WTC11 (cell line): ENCODE measurements at regions not wholly inside any gene's neighbourhood (a gene's known extent, or its start where the extent isn't known, plus 50 kb on each side); places are given as distances from the start of the nearest gene placed in this dataset.

Experiments used
- ATAC-seq: fragments of 200-7000 bp; cut with Tn5 transposase; 2 replicates; pipeline ENCODE4 v1.10.0; 2021; ENCODE audit warnings: mild to moderate bottlenecking, moderate library complexity
- CTCF ChIA-PET: fragments of 300-600 bp; sonication (Branson Sonifier 250); formaldehyde crosslinking; loops from one replicate; lab custom pipeline; 2021; ENCODE audit warnings: antibody characterized with exemption; lab: Charles Lee
- POLR2A ChIA-PET: fragments of 350-600 bp; sonication (Branson Sonifier 250); formaldehyde crosslinking; loops from one replicate; lab custom pipeline; 2021; ENCODE audit warnings: antibody characterized with exemption; lab: Charles Lee
- DNase-seq: peaks from one replicate; pipeline ENCODE4 v3.0.0; 2021; ENCODE audit warnings: low spot score
- H3K27ac Mint-ChIP-seq: 2 replicates; pipeline ENCODE4 v1.8.0; 2021; ENCODE audit warnings: mixed read lengths
- H3K27me3 Mint-ChIP-seq: 2 replicates; pipeline ENCODE4 v1.8.0; 2021; ENCODE audit warnings: low read depth, mild to moderate bottlenecking, moderate library complexity, mixed read lengths
- H3K36me3 Mint-ChIP-seq: 2 replicates; pipeline ENCODE4 v1.8.0; 2021; ENCODE audit warnings: mixed read lengths
- H3K4me1 Mint-ChIP-seq: 2 replicates; pipeline ENCODE4 v1.8.0; 2022; ENCODE audit warnings: mixed read lengths
- H3K4me3 Mint-ChIP-seq: 2 replicates; pipeline ENCODE4 v1.8.0; 2021; ENCODE audit warnings: mild to moderate bottlenecking, moderate library complexity, mixed read lengths
- H3K9me3 Mint-ChIP-seq: 2 replicates; pipeline ENCODE4 v1.8.0; 2021; ENCODE audit warnings: mixed read lengths
- IRF2 ChIP-seq: sonication (generic); formaldehyde crosslinking; IDR thresholded peaks from 2 replicates; pipeline ENCODE4 v1.8.0; 2022; ENCODE audit warnings: low read depth, missing genetic modification reagents, borderline replicate concordance
- JUN ChIP-seq: sonication (generic); formaldehyde crosslinking; IDR thresholded peaks from 2 replicates; pipeline ENCODE4 v1.8.0; 2023; ENCODE audit warnings: mild to moderate bottlenecking, missing genetic modification reagents
- PRRX2 ChIP-seq: fragments of 250-450 bp; sonication (Bioruptor Pico); IDR thresholded peaks from 2 replicates; pipeline ENCODE4 v1.8.0; 2021; ENCODE audit warnings: mild to moderate bottlenecking
- SMAD3 ChIP-seq: sonication (generic); formaldehyde crosslinking; IDR thresholded peaks from 2 replicates; pipeline ENCODE4 v1.8.0; 2022; ENCODE audit warnings: missing genetic modification reagents, mild to moderate bottlenecking, borderline replicate concordance
- SMAD4 ChIP-seq: sonication (generic); formaldehyde crosslinking; IDR thresholded peaks from 2 replicates; pipeline ENCODE4 v1.8.0; 2022; ENCODE audit warnings: mild to moderate bottlenecking, missing genetic modification reagents
- TCF7 ChIP-seq: sonication (generic); formaldehyde crosslinking; IDR thresholded peaks from 2 replicates; pipeline ENCODE4 v1.8.0; 2022; ENCODE audit warnings: mild to moderate bottlenecking, low read depth, missing genetic modification reagents, moderate library complexity
- ZNF219 ChIP-seq: sonication (generic); formaldehyde crosslinking; IDR thresholded peaks from 2 replicates; pipeline ENCODE4 v1.8.0; 2023; ENCODE audit warnings: missing genetic modification reagents, mild to moderate bottlenecking, borderline replicate concordance
- ZNF416 ChIP-seq: fragments of 250-450 bp; sonication (Bioruptor Pico); IDR thresholded peaks from 2 replicates; pipeline ENCODE4 v1.9.0; 2021; ENCODE audit warnings: mild to moderate bottlenecking, inconsistent platforms
- ZNF423 ChIP-seq: fragments of 250-450 bp; sonication (Bioruptor Pico); IDR thresholded peaks from 2 replicates; pipeline ENCODE4 v2.1.2; 2022; ENCODE audit warnings: mild to moderate bottlenecking, moderate library complexity
- TF ChIP-seq, protein P1 (sequence below): fragments of 250-450 bp; sonication (Bioruptor Pico); IDR thresholded peaks from 2 replicates; pipeline ENCODE4 v2.1.2; 2022; ENCODE audit warnings: mild to moderate bottlenecking, moderate library complexity
- TF ChIP-seq, protein P2 (sequence below): sonication (generic); formaldehyde crosslinking; IDR thresholded peaks from 2 replicates; pipeline ENCODE4 v1.8.0; 2022; ENCODE audit warnings: mild to moderate bottlenecking, missing genetic modification reagents
- TF ChIP-seq, protein P3 (sequence below): fragments of 250-450 bp; sonication (Bioruptor Pico); IDR thresholded peaks from 2 replicates; pipeline ENCODE4 v1.9.0; 2021; ENCODE audit warnings: mild to moderate bottlenecking
- TF ChIP-seq, protein P4 (sequence below): sonication (generic); formaldehyde crosslinking; IDR thresholded peaks from 2 replicates; pipeline ENCODE4 v1.8.1; 2023; ENCODE audit warnings: mild to moderate bottlenecking, missing genetic modification reagents, moderate library complexity
- TF ChIP-seq, protein P5 (sequence below): sonication (generic); formaldehyde crosslinking; conservative IDR thresholded peaks from 2 replicates; pipeline ENCODE4 v1.8.1; 2022; ENCODE audit warnings: mild to moderate bottlenecking, missing genetic modification reagents
- TF ChIP-seq, protein P6 (sequence below): sonication (generic); formaldehyde crosslinking; IDR thresholded peaks from 2 replicates; pipeline ENCODE4 v1.8.1; 2022; ENCODE audit warnings: mild to moderate bottlenecking, missing genetic modification reagents, moderate library complexity, borderline replicate concordance

DNA sequence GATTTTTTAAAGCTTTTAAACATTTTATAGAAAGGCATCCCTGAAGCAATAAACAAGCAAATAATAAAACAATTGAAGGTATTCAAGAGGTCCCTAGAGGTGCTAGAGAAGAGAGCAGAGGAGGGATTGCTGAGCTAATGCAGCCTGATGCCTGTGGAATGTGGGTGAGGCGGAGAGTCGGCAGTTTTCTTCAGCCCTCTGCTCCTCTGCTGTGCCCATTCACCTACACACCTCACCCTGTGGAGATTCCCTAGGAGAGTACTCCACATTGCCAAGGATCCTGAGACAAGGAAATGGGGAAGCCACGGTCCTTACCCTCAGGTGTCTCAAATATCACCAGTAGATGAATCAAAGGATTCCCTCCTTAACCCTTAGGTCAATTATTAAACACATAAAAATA lies 199.8 kb upstream of the POU3F2 start:
- DNase-seq = peak; percentile 24
- ChIA-PET POLR2A (no interaction called here), CTCF (no interaction called here)
- Mint-ChIP-seq H3K9me3 (no peaks in the 10 kb centered on the region), H3K27me3 (no peaks in the 10 kb centered on the region), H3K4me3 (no peak overlapping the region), H3K36me3 (no peaks in the 10 kb centered on the region), H3K27ac (peak overlapping the region; percentile 72; the same call in 1 of the 2 replicates), H3K4me1 (peaks cover 84% of the 10 kb centered on the region)
- peak; percentile 93 for ATAC-seq
- TF ChIP-seq, protein P1, sequence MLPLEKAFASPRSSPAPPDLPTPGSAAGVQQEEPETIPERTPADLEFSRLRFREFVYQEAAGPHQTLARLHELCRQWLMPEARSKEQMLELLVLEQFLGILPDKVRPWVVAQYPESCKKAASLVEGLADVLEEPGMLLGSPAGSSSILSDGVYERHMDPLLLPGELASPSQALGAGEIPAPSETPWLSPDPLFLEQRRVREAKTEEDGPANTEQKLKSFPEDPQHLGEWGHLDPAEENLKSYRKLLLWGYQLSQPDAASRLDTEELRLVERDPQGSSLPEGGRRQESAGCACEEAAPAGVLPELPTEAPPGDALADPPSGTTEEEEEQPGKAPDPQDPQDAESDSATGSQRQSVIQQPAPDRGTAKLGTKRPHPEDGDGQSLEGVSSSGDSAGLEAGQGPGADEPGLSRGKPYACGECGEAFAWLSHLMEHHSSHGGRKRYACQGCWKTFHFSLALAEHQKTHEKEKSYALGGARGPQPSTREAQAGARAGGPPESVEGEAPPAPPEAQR (CRISPR knock-in tag) = no peak
- TF ChIP-seq IRF2 (CRISPR knock-in tag) (no peak), ZNF219 (CRISPR knock-in tag) (no peak), ZNF416 (CRISPR knock-in tag) (no peak), TCF7 (CRISPR knock-in tag) (no peak)

DNA sequence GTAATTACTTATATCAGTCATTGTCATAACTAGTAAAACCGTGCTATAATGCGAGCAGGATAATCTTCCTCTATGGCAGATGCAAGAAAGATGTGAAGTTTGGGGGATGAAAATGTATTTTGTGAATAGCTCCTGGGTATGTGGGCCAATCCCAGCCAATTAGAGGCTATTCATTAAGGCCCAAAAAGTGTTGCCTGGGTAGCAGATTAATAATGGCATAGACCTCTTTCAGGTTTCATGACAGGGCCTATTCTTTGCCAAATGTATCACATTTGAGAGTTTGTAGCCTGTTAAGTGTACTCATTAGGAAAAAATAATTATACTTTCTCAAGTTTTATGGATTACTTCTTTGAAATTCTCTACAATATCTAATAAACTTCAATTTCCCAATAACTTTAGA lies 199.2 kb upstream of the POU3F2 start:
- Mint-ChIP-seq H3K36me3 (no peaks in the 10 kb centered on the region), H3K27ac (no peak overlapping the region), H3K27me3 (no peaks in the 10 kb centered on the region), H3K9me3 (no peaks in the 10 kb centered on the region), H3K4me3 (no peak overlapping the region), H3K4me1 (peaks cover 87% of the 10 kb centered on the region)
- DNase-seq = no peak
- CTCF ChIA-PET = no interaction called here
- ATAC-seq = no peak
- TF ChIP-seq, protein P2, sequence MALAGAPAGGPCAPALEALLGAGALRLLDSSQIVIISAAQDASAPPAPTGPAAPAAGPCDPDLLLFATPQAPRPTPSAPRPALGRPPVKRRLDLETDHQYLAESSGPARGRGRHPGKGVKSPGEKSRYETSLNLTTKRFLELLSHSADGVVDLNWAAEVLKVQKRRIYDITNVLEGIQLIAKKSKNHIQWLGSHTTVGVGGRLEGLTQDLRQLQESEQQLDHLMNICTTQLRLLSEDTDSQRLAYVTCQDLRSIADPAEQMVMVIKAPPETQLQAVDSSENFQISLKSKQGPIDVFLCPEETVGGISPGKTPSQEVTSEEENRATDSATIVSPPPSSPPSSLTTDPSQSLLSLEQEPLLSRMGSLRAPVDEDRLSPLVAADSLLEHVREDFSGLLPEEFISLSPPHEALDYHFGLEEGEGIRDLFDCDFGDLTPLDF = no peak
- TF ChIP-seq, protein P3, sequence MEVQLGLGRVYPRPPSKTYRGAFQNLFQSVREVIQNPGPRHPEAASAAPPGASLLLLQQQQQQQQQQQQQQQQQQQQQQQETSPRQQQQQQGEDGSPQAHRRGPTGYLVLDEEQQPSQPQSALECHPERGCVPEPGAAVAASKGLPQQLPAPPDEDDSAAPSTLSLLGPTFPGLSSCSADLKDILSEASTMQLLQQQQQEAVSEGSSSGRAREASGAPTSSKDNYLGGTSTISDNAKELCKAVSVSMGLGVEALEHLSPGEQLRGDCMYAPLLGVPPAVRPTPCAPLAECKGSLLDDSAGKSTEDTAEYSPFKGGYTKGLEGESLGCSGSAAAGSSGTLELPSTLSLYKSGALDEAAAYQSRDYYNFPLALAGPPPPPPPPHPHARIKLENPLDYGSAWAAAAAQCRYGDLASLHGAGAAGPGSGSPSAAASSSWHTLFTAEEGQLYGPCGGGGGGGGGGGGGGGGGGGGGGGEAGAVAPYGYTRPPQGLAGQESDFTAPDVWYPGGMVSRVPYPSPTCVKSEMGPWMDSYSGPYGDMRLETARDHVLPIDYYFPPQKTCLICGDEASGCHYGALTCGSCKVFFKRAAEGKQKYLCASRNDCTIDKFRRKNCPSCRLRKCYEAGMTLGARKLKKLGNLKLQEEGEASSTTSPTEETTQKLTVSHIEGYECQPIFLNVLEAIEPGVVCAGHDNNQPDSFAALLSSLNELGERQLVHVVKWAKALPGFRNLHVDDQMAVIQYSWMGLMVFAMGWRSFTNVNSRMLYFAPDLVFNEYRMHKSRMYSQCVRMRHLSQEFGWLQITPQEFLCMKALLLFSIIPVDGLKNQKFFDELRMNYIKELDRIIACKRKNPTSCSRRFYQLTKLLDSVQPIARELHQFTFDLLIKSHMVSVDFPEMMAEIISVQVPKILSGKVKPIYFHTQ = no peak
- TF ChIP-seq, protein P4, sequence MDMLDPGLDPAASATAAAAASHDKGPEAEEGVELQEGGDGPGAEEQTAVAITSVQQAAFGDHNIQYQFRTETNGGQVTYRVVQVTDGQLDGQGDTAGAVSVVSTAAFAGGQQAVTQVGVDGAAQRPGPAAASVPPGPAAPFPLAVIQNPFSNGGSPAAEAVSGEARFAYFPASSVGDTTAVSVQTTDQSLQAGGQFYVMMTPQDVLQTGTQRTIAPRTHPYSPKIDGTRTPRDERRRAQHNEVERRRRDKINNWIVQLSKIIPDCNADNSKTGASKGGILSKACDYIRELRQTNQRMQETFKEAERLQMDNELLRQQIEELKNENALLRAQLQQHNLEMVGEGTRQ (CRISPR knock-in tag) = no peak
- TF ChIP-seq ZNF423 (CRISPR knock-in tag) = no peak
- TF ChIP-seq JUN (CRISPR knock-in tag) = no peak
- TF ChIP-seq ZNF416 (CRISPR knock-in tag) = no peak
- no peak for TF ChIP-seq SMAD4 (CRISPR knock-in tag)
- TF ChIP-seq PRRX2 = no peak
- TF ChIP-seq SMAD3 (CRISPR knock-in tag) = no peak
- TF ChIP-seq, protein P1 (CRISPR knock-in tag) = no peak
- TF ChIP-seq, protein P5, sequence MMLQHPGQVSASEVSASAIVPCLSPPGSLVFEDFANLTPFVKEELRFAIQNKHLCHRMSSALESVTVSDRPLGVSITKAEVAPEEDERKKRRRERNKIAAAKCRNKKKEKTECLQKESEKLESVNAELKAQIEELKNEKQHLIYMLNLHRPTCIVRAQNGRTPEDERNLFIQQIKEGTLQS (CRISPR knock-in tag) = no peak
- TF ChIP-seq, protein P6, sequence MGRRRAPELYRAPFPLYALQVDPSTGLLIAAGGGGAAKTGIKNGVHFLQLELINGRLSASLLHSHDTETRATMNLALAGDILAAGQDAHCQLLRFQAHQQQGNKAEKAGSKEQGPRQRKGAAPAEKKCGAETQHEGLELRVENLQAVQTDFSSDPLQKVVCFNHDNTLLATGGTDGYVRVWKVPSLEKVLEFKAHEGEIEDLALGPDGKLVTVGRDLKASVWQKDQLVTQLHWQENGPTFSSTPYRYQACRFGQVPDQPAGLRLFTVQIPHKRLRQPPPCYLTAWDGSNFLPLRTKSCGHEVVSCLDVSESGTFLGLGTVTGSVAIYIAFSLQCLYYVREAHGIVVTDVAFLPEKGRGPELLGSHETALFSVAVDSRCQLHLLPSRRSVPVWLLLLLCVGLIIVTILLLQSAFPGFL (CRISPR knock-in tag) = no peak
- TF ChIP-seq, all 79 proteins: peak for 0
- POLR2A ChIA-PET = no interaction called here
